GM13977 (cell line): ENCODE measurements at regions not wholly inside any gene's neighbourhood (a gene's known extent, or its start where the extent isn't known, plus 50 kb on each side); places are given as distances from the start of the nearest gene placed in this dataset.

Experiments used
- DNase-seq: peaks from one replicate; pipeline ENCODE4 v3.0.0; 2012; ENCODE audit warnings: low spot score
- CTCF ChIP-seq: IDR thresholded peaks from 2 replicates; pipeline ENCODE4 v1.5.1; 2012; ENCODE audit warnings: mild to moderate bottlenecking, control low read depth; ENCODE audit not compliant: insufficient read depth; ENCODE audit errors: extremely low read depth, missing control alignments
- in situ Hi-C: fragments of 300-500 bp; cut with MboI; formaldehyde crosslinking; loops from one replicate; pipeline ENCODE4 v1.12.0; 2022; ENCODE audit warnings: low sequenced_read_pairs, low pct_unique_long_range_greater_than_20kb, mixed read lengths, inconsistent platforms; ENCODE audit not compliant: unreplicated experiment

GRCh38 chr16:60073376-60073775 is 1339.3 kb upstream of the GOT2 start:
- in situ Hi-C loops = no loop called here
- no peak for TF ChIP-seq CTCF
- DNase-seq = no peak

GRCh38 chr16:60064026-60064425 is 1329.9 kb upstream of the GOT2 start:
- no peak for DNase-seq
- no peak for TF ChIP-seq CTCF
- in situ Hi-C loops = no loop called here

GRCh38 chr16:60061396-60061795 is 1327.3 kb upstream of the GOT2 start:
- in situ Hi-C loops = no loop called here
- no peak for DNase-seq
- TF ChIP-seq CTCF = no peak

GRCh38 chr16:60060731-60061130 is 1326.6 kb upstream of the GOT2 start:
- in situ Hi-C loops = no loop called here
- DNase-seq = no peak
- TF ChIP-seq CTCF = no peak

GRCh38 chr16:60059141-60059540 is 1325.0 kb upstream of the GOT2 start:
- no peak for DNase-seq
- no peak for TF ChIP-seq CTCF
- in situ Hi-C loops = no loop called here

- no peak for TF ChIP-seq CTCF
- no peak for DNase-seq
- in situ Hi-C loops = no loop called here
Observed at GRCh38 chr16:60041671-60042070, 1307.6 kb upstream of the GOT2 start.

- in situ Hi-C loops = no loop called here
- no peak for TF ChIP-seq CTCF
- DNase-seq = no peak
Observed at GRCh38 chr16:60031740-60032139, 1297.6 kb upstream of the GOT2 start.
